Vagina (tissue), 2 donors: ENCODE measurements at regions not wholly inside any gene's neighbourhood (a gene's known extent, or its start where the extent isn't known, plus 50 kb on each side); places are given as distances from the start of the nearest gene placed in this dataset.

Experiments
- POLR2A ChIP-seq, 2 donors: fragments of 450-650 bp; IDR thresholded peaks; one replicate each; pipeline ENCODE4 v1.6.1; 2017; ENCODE audit warnings: antibody characterized with exemption in 2 of 2, mild to moderate bottlenecking in 2 of 2, moderate library complexity in 2 of 2
- POLR2AphosphoS5 ChIP-seq, 2 donors: sonication (generic); formaldehyde crosslinking; IDR thresholded peaks; one replicate each; pipeline ENCODE4 v1.9.0; 2017; ENCODE audit warnings: antibody characterized with exemption in 2 of 2, mild to moderate bottlenecking in 2 of 2, low read depth in 1 of 2; ENCODE audit not compliant: insufficient read depth in 1 of 2
- TF ChIP-seq, protein P1 (sequence below), 3 experiments: fragments of 450-650 bp in 2 of 3; fragments of 200-600 bp in 1 of 3; sonication (generic) in 1 of 3; IDR thresholded peaks; one replicate each; pipeline ENCODE4 v1.5.1; 2017 to 2019; ENCODE audit warnings: antibody characterized with exemption in 3 of 3, mild to moderate bottlenecking in 2 of 3, moderate library complexity in 2 of 3

DNA sequence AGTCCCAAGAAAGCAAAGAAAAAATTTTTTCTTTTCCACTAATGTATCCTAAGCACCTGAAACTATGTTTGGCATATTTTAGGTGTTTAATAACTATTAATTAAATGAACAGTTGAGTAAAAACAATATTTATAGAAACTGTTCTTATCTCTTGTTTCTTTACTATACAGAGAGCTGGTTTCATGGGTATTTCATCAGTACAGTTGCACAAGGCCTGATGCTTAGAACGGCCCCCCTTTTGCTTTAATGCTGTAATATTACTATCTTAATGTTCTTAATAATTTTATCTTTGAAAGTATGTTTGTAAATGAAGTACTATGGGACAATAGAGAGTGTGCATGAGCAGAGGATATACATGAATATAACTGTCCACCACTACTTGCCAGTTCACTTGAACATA, 479.1 kb upstream of the SLIT2 start:
- TF ChIP-seq, protein P1, sequence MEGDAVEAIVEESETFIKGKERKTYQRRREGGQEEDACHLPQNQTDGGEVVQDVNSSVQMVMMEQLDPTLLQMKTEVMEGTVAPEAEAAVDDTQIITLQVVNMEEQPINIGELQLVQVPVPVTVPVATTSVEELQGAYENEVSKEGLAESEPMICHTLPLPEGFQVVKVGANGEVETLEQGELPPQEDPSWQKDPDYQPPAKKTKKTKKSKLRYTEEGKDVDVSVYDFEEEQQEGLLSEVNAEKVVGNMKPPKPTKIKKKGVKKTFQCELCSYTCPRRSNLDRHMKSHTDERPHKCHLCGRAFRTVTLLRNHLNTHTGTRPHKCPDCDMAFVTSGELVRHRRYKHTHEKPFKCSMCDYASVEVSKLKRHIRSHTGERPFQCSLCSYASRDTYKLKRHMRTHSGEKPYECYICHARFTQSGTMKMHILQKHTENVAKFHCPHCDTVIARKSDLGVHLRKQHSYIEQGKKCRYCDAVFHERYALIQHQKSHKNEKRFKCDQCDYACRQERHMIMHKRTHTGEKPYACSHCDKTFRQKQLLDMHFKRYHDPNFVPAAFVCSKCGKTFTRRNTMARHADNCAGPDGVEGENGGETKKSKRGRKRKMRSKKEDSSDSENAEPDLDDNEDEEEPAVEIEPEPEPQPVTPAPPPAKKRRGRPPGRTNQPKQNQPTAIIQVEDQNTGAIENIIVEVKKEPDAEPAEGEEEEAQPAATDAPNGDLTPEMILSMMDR (IDR thresholded peaks at IDR 0.05) = no peak
- TF ChIP-seq POLR2A (IDR thresholded peaks at IDR 0.05) (no peak), POLR2AphosphoS5 (IDR thresholded peaks at IDR 0.05; ENCODE audit: insufficient read depth in 1 of 2, low read depth in 1 of 2) (no peak)
